Karpas-422 (cell line): ENCODE measurements at regions not wholly inside any gene's neighbourhood (a gene's known extent, or its start where the extent isn't known, plus 50 kb on each side); places are given as distances from the start of the nearest gene placed in this dataset.
"Not testable (repeated sequence)": the region's sequence is repeated elsewhere in the genome, so short reads cannot be mapped to it uniquely, and the experiment has no call there.

Experiments
- DNase-seq: peaks from one replicate; pipeline ENCODE4 v3.0.0-alpha.2; 2015
- H2AFZ ChIP-seq: fragments of 200-600 bp; sonication (generic); 2 replicates; pipeline ENCODE4 v1.6.1; 2014; ENCODE audit warnings: antibody characterized with exemption, low read length, mixed read lengths
- H3K27ac ChIP-seq: fragments of 200-600 bp; sonication (generic); 2 replicates; pipeline ENCODE4 v1.5.1; 2014; ENCODE audit warnings: mild to moderate bottlenecking, low read length, moderate library complexity
- H3K27me3 ChIP-seq: fragments of 200-600 bp; sonication (generic); 2 replicates; pipeline ENCODE4 v1.6.1; 2014; ENCODE audit warnings: low read length, mixed read lengths
- H3K36me3 ChIP-seq: fragments of 200-600 bp; sonication (generic); 2 replicates; pipeline ENCODE4 v1.6.1; 2014; ENCODE audit warnings: low read length, mixed read lengths; ENCODE audit not compliant: insufficient read depth
- H3K4me1 ChIP-seq: fragments of 200-600 bp; sonication (generic); 2 replicates; pipeline ENCODE4 v1.6.1; 2014; ENCODE audit warnings: mild to moderate bottlenecking, low read length, mixed read lengths
- H3K4me2 ChIP-seq: fragments of 200-600 bp; sonication (generic); 2 replicates; pipeline ENCODE4 v1.6.1; 2014; ENCODE audit warnings: low read length, low read depth, mild to moderate bottlenecking; ENCODE audit not compliant: poor library complexity, severe bottlenecking
- H3K4me3 ChIP-seq: fragments of 200-600 bp; sonication (generic); 2 replicates; pipeline ENCODE4 v1.5.1; 2014; ENCODE audit warnings: mild to moderate bottlenecking, antibody characterized with exemption, low read length, mixed read lengths
- H3K79me2 ChIP-seq: fragments of 200-600 bp; sonication (generic); 2 replicates; pipeline ENCODE4 v1.6.1; 2014; ENCODE audit warnings: mild to moderate bottlenecking, low read length, mixed read lengths
- H3K9ac ChIP-seq: fragments of 200-600 bp; sonication (generic); 2 replicates; pipeline ENCODE4 v1.6.0; 2014; ENCODE audit warnings: low read length
- H3K9me2 ChIP-seq: fragments of 200-600 bp; sonication (generic), shearing (Covaris generic); replicated peaks from 2 replicates; pipeline ENCODE4 v1.6.0; 2014; ENCODE audit warnings: mild to moderate bottlenecking, low read length, moderate library complexity; ENCODE audit not compliant: insufficient read depth
- H3K9me3 ChIP-seq: fragments of 300-700, 200-600 bp; sonication (generic); 2 replicates; pipeline ENCODE4 v1.6.1; 2014; ENCODE audit warnings: low read length, mixed read lengths
- H4K20me1 ChIP-seq: fragments of 200-600 bp; sonication (generic); 2 replicates; pipeline ENCODE4 v1.6.1; 2014; ENCODE audit warnings: mild to moderate bottlenecking, antibody characterized with exemption, low read length, low read depth; ENCODE audit not compliant: insufficient read depth

DNA sequence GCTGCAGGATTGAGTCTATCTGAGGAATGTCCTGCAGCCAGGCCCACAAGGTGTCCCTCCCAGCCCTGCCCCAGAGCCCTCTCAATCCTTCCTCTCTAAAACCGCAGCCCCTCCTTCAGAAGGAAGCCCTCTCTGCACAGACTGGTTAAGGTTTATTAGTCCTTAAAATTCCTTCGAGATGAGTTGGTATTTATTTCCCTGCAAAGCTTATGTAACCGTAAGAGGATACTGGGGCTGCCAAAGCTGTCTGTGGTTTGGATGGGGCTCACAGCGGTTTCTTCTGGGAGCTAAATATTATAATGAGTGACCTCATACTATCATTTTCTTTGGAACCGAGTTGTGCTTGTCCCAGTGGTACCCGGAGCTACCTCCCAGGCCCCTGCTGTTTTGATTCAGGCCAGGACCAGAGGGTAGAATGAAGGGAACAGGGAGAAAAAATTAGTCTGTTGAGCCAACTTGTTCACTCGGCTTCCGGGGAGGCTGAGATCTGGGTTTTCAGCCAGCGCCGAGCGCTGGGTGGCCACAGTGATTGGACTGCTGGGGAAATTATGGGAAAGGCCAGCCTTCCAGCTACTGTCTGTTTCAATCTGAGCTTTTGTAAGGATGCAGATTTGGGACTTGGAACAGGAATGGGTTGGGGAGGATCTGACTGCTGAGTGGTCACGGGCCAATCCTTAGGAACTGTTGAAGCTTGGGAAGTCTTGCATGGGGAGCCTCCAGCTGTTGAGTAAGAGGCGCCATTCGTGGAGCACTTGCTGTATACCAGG, 107.5 kb downstream of the NDFIP1 start:
- Histone ChIP-seq H3K4me1 (peaks cover 6% of the 10 kb centered on the region; the same call in 1 of the 2 replicates), H3K4me2 (no peak overlapping the region), H4K20me1 (0 out of 2 replicates have a peak, but pooled peaks cover 4% of the 10 kb centered on the region), H3K9me2 (no peaks in the 10 kb centered on the region), H3K4me3 (no peak overlapping the region), H3K9ac (no peak overlapping the region), H3K36me3 (no peaks in the 10 kb centered on the region), H3K79me2 (no peaks in the 10 kb centered on the region), H2AFZ (no peak overlapping the region), H3K27me3 (no peaks in the 10 kb centered on the region), H3K9me3 (no peaks in the 10 kb centered on the region), H3K27ac (no peak overlapping the region)
- DNase-seq: peak; percentile 17

GRCh38 chr5:142213077-142213476, 104.5 kb downstream of the NDFIP1 start:
- no peak for DNase-seq
- Histone ChIP-seq H3K79me2 (no peaks in the 10 kb centered on the region), H3K4me3 (no peak overlapping the region), H3K9ac (no peak overlapping the region), H2AFZ (no peak overlapping the region), H3K27me3 (no peaks in the 10 kb centered on the region), H3K9me3 (no peaks in the 10 kb centered on the region), H3K27ac (no peak overlapping the region), H3K36me3 (no peaks in the 10 kb centered on the region), H3K4me2 (no peak overlapping the region), H4K20me1 (0 out of 2 replicates have a peak, but pooled peaks cover 4% of the 10 kb centered on the region), H3K9me2 (no peaks in the 10 kb centered on the region), H3K4me1 (peaks cover 6% of the 10 kb centered on the region; the same call in 1 of the 2 replicates)

- no peak for DNase-seq
- Histone ChIP-seq H3K27ac (no peak overlapping the region), H3K79me2 (no peaks in the 10 kb centered on the region), H2AFZ (no peak overlapping the region), H4K20me1 (no peaks in the 10 kb centered on the region), H3K4me1 (peaks cover 6% of the 10 kb centered on the region; the same call in 1 of the 2 replicates), H3K9ac (no peak overlapping the region), H3K9me3 (no peaks in the 10 kb centered on the region), H3K4me2 (no peak overlapping the region), H3K36me3 (no peaks in the 10 kb centered on the region), H3K4me3 (no peak overlapping the region), H3K9me2 (no peaks in the 10 kb centered on the region), H3K27me3 (no peaks in the 10 kb centered on the region)
Measured at GRCh38 chr5:142211918-142212317, 103.3 kb downstream of the NDFIP1 start.

DNA sequence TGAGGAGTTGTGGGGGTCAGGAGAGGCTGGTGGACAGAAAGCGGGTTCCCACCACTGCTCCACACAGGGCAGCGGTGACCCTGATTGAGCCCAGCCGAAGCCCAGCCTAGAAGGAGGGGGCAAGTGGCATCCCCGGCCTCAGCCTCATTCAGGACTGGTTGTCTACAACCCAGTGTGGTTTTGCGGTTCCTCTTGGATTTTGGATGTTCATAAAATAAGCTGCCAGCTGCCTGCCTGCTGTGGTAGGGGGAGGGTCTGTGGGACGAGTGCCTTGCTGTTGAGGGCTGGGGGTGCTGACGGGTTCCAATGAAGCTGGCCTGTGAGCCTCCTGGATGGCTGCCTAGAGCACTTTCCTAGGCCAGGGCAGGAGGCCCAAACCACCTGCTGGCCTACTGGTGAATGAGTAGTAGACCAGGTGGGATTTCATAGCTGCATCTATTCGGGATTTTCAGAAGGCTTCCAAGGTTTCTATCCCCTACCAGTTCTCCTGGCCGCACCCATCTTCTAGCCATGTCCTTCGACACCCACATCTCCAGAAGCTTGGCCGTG, 102.4 kb downstream of the NDFIP1 start:
- no peaks in the 10 kb centered on the region for H3K27me3 ChIP-seq
- no peak overlapping the region for H2AFZ ChIP-seq
- H3K36me3 ChIP-seq: no peaks in the 10 kb centered on the region
- no peaks in the 10 kb centered on the region for H4K20me1 ChIP-seq
- H3K9ac ChIP-seq: no peak overlapping the region
- H3K9me2 ChIP-seq: no peaks in the 10 kb centered on the region
- H3K9me3 ChIP-seq: no peaks in the 10 kb centered on the region
- no peak overlapping the region for H3K4me2 ChIP-seq
- H3K79me2 ChIP-seq: no peaks in the 10 kb centered on the region
- DNase-seq: no peak
- H3K4me1 ChIP-seq: peaks cover 6% of the 10 kb centered on the region; the same call in 1 of the 2 replicates
- H3K27ac ChIP-seq: no peak overlapping the region
- H3K4me3 ChIP-seq: no peak overlapping the region

- H2AFZ ChIP-seq: no peak overlapping the region
Measured at GRCh38 chr5:142210011-142210410, 101.4 kb downstream of the NDFIP1 start.

DNA sequence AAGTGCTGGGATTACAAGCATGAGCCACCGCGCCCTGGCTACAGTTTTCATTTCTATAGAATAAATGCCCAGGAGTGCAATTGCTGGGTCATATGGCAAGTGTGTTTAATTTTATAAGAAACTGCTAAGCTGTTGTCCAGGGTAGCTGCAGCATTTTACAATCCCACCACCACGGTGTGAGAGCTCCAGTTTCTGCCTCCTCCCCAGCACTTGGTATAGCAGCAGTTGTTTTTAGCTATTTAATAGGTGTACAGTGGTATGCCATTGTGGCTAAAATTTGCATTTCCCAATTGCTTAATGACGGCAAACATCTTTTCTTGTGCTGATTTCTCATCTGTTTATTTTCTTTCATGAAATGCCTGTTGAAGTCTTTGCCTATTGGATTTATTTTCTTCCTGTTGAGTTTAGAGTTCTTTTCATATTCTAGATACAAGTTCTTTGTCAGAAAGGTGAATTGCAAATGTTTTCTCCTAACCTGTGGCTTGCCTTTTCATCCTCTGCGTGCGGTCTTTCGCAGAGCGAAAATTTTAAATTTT, 100.3 kb downstream of the NDFIP1 start:
- no peaks in the 10 kb centered on the region for H3K9me3 ChIP-seq
- no peak overlapping the region for H3K9ac ChIP-seq
- H3K4me2 ChIP-seq: no peak overlapping the region
- H3K4me1 ChIP-seq: peaks cover 6% of the 10 kb centered on the region; the same call in 1 of the 2 replicates
- no peaks in the 10 kb centered on the region for H3K9me2 ChIP-seq
- no peak for DNase-seq
- H3K4me3 ChIP-seq: no peak overlapping the region
- H3K79me2 ChIP-seq: no peaks in the 10 kb centered on the region
- no peak overlapping the region for H2AFZ ChIP-seq
- H3K27ac ChIP-seq: no peak overlapping the region
- H4K20me1 ChIP-seq: no peaks in the 10 kb centered on the region
- H3K27me3 ChIP-seq: no peaks in the 10 kb centered on the region
- no peaks in the 10 kb centered on the region for H3K36me3 ChIP-seq

More at GRCh38 chr5:142210011-142210410, 101.4 kb downstream of the NDFIP1 start:
- Histone ChIP-seq H3K9me2 (no peaks in the 10 kb centered on the region), H3K9me3 (no peaks in the 10 kb centered on the region), H3K4me2 (no peak overlapping the region), H3K27me3 (no peaks in the 10 kb centered on the region), H3K9ac (no peak overlapping the region), H4K20me1 (no peaks in the 10 kb centered on the region), H3K4me3 (no peak overlapping the region), H3K27ac (no peak overlapping the region), H3K79me2 (no peaks in the 10 kb centered on the region), H3K36me3 (no peaks in the 10 kb centered on the region), H3K4me1 (peaks cover 6% of the 10 kb centered on the region; the same call in 1 of the 2 replicates)
- DNase-seq: no peak

GRCh38 chr5:142208244-142208643, 99.7 kb downstream of the NDFIP1 start:
- H3K79me2 ChIP-seq, H3K9me2 ChIP-seq, H3K9ac ChIP-seq, DNase-seq, H2AFZ ChIP-seq, H3K4me1 ChIP-seq, H3K36me3 ChIP-seq, H3K4me3 ChIP-seq, H3K27ac ChIP-seq, H3K4me2 ChIP-seq, H3K9me3 ChIP-seq, H3K27me3 ChIP-seq, H4K20me1 ChIP-seq: not testable (repeated sequence)

GRCh38 chr5:142206801-142207200, 98.2 kb downstream of the NDFIP1 start:
- H3K4me2 ChIP-seq: no peak overlapping the region
- H3K4me3 ChIP-seq: no peak overlapping the region
- H3K9me2 ChIP-seq: no peaks in the 10 kb centered on the region
- H3K79me2 ChIP-seq: no peaks in the 10 kb centered on the region
- peak; percentile 53 for DNase-seq
- H3K36me3 ChIP-seq: no peaks in the 10 kb centered on the region
- H3K9me3 ChIP-seq: no peaks in the 10 kb centered on the region
- no peak overlapping the region for H2AFZ ChIP-seq
- no peaks in the 10 kb centered on the region for H3K27me3 ChIP-seq
- H4K20me1 ChIP-seq: no peaks in the 10 kb centered on the region
- no peak overlapping the region for H3K27ac ChIP-seq
- H3K4me1 ChIP-seq: no peaks in the 10 kb centered on the region
- no peak overlapping the region for H3K9ac ChIP-seq
